ENCODE measurements at regions not wholly inside any gene's neighbourhood (a gene's known extent, or its start where the extent isn't known, plus 50 kb on each side); places are given as distances from the start of the nearest gene placed in this dataset.

GRCh38 chr6:154885214-154885613 lies 109.9 kb upstream of the TIAM2 start:
- no peak for DNase-seq

- DNase-seq, result no peak
These were observed 109.1 kb upstream of the TIAM2 start for GRCh38 chr6:154886016-154886415.

DNA sequence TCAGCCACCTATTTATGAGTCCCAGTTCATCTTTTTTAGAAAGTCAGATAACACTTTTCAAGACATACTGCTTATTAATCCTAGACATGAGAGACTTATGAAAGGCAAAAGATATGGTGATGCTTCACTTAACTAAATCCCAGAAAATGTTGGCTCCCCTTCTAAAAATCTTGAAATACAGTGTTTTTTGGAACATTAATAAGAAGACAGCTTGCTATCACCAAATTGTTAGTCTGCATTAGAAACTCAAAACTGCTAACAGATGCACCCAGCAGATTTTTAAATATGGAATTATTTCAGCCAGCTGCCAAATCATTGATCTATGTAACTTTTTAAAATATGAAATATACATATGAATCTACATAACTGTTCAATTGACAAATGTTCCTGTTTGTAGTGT lies 108.6 kb upstream of the TIAM2 start:
- DNase-seq, result no peak

DNA sequence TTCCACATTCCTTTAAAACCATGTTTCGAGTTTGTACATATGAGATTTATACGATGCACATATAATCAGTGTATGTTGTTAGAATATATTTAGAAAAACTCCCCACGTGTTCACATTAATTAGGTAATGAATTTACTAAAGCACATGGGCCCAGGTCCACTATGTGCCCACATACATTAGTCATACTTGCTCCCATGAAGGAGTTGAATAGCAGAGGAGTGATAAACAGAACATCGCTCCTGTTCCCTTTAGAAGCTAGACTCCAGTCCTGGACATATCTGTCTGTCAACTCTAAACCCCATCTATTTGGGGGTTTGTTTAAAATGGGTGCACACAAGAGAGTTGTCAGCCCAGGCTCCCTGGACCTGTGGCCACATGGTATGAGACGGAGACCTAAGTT lies 108.1 kb upstream of the TIAM2 start:
- DNase-seq, result no peak

DNA sequence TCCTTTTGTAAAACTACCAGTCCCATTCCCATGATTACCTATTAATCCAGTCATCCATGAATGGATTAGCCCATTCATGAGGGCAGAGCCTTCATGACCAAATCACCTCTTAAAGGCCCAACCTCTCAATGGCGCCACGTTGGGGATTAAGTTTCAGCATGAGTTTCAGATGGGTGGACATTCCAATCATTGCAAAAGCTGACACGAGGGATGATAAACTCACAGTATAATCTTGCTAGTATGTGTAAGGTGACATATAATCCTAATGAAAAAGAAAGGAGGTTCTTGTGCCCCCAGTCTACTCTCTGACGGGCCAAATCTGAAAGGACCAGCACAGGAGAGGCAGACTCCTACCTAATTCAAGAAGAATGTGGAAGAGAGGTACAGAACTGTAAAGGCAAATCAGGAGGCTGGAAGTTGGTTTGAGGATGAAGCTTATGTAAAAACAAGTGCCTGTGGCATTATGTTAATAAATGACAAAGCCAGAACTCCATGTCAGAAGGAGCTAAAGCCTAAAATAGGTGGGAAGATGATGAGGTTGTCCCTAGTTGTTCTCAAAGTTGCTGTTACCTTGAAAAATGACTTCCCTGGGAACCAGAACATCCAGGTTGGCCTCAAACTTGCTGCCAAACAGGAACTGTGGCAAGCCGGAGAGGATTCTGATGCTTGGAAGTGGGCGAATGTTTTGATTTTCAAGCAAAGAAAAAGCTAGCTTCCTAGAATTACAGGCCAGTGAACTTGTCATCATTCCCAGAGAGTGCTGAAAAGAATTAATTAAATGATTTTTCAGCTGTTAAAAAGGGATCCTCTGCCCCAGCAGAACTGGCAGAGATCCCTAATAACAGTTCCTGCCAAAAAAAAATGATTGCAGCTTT lies 106.5 kb upstream of the TIAM2 start:
- no peak for DNase-seq

GRCh38 chr6:154890874-154891273 lies 104.2 kb upstream of the TIAM2 start:
- DNase-seq, result no peak

GRCh38 chr6:154891901-154892300 lies 103.2 kb upstream of the TIAM2 start:
- no peak for DNase-seq

DNA sequence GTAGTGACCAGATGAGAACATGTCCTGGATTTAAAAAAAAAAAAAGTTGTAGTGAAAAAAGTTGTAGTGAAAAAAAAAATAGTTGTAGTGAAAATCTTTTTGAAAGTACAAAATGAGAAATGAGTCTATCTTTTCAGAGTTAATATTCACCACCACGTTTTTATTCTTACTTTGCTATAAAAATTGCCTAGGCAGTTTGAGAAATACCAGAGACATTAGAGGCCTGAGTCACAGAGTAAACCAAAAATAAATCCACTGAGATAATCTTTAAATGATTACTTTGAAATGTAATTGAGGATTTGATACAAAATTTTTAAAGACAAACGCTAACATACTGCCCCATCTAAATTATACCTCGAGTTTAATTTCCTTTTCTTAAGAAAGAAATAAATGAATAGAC lies 101.2 kb upstream of the TIAM2 start:
- DNase-seq, result no peak

GRCh38 chr6:154894902-154895301 lies 100.2 kb upstream of the TIAM2 start:
- DNase-seq, result no peak

DNA sequence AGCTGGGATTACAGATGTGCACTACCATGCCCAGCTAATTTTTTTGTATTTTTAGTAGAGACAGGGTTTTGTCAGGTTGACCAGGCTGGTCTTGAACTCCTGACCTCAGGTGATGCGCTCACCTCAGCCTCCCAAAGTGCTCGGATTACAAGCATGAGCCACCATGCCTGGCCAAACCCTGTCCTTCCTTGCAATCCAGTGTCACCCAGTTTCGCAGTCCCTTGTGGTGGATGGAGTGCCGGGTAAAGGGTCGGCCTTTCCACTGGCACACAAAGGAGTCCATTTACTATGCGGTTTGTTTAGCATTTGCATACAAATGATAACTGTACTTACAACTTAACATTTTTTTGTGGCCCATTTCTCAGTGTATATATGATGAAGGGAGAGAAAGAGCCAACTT lies 99.3 kb upstream of the TIAM2 start:
- no peak for DNase-seq

- no peak for DNase-seq
These were observed 96.3 kb upstream of the TIAM2 start for GRCh38 chr6:154898821-154899220.

GRCh38 chr6:154899824-154900463 lies 95.2 kb upstream of the TIAM2 start:
- DNase-seq, result no peak

- DNase-seq, result no peak
These were observed 93.1 kb upstream of the TIAM2 start for GRCh38 chr6:154901876-154902552.

- no peak for DNase-seq
These were observed 87.8 kb upstream of the TIAM2 start for GRCh38 chr6:154907291-154907690.

- no peak for DNase-seq
These were observed 86.4 kb upstream of the TIAM2 start for GRCh38 chr6:154908723-154909122.

GRCh38 chr6:154909311-154909710 lies 85.8 kb upstream of the TIAM2 start:
- no peak for DNase-seq

GRCh38 chr6:154909821-154910220 lies 85.3 kb upstream of the TIAM2 start:
- no peak for DNase-seq

DNA sequence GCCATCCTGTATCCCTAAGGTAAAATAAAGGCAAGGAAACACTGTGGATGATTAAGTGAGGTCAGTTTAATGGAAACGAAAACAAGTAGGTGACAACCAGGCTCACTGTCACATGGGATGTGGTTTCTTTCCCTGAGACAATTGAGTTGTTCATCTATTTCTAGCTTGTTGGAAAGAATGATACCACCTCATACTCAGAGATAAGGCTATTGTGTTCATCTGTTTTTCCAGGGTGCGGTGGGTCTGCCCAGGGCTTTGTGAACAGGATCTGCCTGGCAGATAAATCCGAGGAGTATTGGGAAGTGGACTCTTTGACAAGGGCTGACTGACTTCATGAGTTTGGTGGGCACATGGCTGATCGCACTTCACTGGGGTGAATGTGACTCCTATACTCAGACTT lies 80.8 kb upstream of the TIAM2 start:
- no peak for DNase-seq

DNA sequence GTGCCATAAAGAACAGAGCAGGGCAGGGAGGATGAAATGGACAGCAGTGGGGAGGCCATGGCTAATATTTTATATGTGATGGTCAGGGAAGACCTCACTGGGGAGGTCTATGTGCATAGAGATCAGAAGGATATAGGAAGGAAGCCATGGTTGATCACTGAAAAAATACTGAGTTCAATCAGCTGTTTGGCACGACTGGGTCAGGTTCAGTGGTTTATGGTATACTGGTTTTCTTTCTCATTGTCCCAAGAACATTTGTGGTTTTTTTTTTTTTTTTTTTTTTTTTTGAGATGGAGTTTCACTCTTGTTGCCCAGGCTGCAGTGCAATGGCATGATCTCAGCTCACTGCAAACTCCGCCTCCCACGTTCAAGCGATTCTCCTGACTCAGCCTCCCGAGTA lies 78.3 kb upstream of the TIAM2 start:
- DNase-seq, result no peak

DNA sequence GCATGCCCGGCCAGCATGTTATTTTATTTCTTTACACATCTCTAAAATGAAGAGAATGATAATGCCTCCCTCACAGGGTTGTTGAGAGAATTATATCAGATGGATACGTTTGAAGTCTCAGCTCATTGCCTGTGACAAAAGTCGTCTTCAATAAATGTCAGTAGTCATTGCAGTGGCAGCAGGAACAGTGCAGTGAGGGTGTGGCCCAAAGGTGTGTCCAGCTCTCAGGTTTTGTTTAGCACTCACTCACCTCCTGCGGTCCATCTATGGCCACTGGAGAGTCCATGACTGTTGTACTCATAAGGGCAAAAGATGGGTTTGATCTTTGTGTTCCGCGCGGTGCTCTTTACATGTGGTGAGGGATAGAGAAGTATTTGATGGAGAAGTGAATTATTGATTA lies 77.2 kb upstream of the TIAM2 start:
- DNase-seq, result no peak

GRCh38 chr6:154919806-154920205 lies 75.3 kb upstream of the TIAM2 start:
- DNase-seq, result no peak

GRCh38 chr6:154920495-154921200 lies 74.5 kb upstream of the TIAM2 start:
- DNase-seq, result no peak

- no peak for DNase-seq
These were observed 73.6 kb upstream of the TIAM2 start for GRCh38 chr6:154921482-154921881.
